HG03060 (cell line): ENCODE measurements at regions not wholly inside any gene's neighbourhood (a gene's known extent, or its start where the extent isn't known, plus 50 kb on each side); places are given as distances from the start of the nearest gene placed in this dataset.
"Not testable (repeated sequence)": the region's sequence is repeated elsewhere in the genome, so short reads cannot be mapped to it uniquely, and the experiment has no call there.

Experiments
- ATAC-seq: cut with Tn5 transposase; IDR thresholded peaks from one replicate; pipeline ENCODE4 v1.9.1; 2021; ENCODE audit warnings: low read depth, moderate number of reproducible peaks; ENCODE audit not compliant: unreplicated experiment

- no peak for ATAC-seq
Observed at GRCh38 chr13:54965881-54966280, 1937.3 kb downstream of the OLFM4 start.

DNA sequence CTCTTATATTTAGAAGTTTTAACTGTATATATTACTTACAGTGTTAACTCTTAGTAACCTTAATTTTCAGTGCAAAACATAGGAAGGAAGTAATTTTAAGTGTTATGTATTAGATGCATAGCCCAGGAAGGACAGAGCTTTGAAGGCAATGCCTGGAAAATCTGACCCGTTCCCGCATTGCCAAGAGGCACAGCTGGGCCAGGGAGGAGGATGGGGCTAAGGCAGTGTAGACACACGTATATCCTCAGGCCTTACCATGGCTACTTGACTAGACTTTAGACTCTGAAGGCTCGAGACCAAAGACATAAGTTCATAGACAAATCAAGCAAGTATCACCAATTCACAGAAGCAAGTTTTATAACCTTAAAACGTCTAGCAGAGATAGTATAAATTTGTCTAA, 1944.2 kb downstream of the OLFM4 start:
- no peak for ATAC-seq

GRCh38 chr13:54975676-54976075, 1947.1 kb downstream of the OLFM4 start:
- ATAC-seq, result no peak

DNA sequence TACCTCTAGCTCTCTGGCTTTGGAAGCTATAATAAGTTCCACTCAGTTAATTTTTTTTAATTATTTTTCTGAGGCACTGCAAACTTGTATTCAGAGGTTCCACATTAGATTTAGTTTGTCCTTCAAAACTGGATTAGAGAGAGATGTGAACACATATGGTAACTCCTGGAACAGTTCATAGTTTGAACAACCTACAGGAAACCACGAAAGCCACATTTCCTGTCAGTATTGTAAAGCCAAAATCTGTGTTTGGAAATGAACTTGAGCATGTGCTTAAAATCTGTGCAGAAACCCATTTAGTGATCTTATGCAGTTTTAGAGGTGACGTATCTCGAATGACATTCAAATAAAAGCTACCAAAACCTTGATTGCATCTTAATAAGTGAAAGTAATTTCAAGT, 1952.0 kb downstream of the OLFM4 start:
- no peak for ATAC-seq

DNA sequence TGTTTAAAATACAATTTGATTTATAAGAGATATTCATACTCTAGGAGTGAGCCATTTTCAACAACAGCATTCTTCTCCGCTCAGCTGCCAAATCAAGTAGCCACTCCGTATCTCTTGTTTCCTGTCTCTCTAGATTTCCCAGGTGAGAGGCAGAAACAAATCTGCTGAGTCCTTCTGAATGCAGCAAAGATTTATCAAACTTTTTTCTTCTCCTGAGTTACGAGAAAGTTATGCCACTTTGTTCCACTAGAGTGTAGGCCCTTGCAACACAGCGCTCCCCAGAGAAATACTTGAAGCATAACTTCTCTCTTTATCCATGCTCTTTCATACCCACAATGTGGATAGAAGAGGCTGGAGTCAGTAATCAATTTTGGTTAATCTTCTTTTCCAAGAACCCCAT, 1960.8 kb downstream of the OLFM4 start:
- ATAC-seq, result no peak

DNA sequence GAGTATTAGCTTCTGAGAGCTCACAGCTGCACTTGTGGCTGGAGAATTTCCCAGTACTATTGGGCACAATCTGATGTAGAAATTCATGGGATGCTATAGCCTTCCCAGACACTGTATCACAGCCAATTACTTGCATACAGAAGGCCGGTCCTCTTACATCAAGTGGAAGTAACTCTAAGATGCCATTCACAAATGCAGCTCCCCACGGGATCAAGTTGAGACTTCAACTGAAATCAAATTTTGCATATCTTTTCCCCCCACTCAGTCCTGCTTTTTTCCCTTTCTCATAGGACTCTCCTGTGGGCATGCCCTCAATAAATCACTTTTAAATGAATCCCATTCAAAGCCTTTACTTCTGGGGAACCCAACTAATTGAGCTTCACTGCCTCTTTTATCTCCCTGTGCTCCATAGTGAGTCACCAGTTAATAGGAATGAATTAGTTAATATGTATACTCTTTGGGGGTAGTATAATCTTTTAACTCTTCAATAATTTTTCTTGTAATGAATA, 1970.8 kb downstream of the OLFM4 start:
- ATAC-seq, result no peak

DNA sequence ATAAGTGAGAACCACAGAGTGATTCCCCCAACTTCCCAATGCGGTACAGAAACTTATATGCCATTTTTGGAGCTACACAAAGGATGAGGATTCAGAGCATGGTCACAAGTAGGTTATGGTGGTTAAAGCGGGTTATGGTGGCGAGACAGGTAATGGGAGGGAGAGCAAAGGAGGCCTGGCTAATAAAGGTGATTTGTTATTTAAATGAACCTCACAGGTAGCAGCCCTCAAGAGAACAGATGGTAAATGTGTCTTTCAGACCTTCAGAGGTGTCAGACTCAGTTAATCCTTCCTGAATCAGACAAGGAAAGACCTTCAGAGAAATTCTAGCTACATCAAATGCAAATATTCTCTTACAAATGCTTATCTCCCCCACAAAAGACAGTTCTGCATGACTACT, 1971.4 kb downstream of the OLFM4 start:
- no peak for ATAC-seq

- no peak for ATAC-seq
Observed at GRCh38 chr13:55000844-55001243, 1972.2 kb downstream of the OLFM4 start.

GRCh38 chr13:55001881-55002280, 1973.3 kb downstream of the OLFM4 start:
- no peak for ATAC-seq

- ATAC-seq, result no peak
Observed at GRCh38 chr13:55007681-55008080, 1979.1 kb downstream of the OLFM4 start.

DNA sequence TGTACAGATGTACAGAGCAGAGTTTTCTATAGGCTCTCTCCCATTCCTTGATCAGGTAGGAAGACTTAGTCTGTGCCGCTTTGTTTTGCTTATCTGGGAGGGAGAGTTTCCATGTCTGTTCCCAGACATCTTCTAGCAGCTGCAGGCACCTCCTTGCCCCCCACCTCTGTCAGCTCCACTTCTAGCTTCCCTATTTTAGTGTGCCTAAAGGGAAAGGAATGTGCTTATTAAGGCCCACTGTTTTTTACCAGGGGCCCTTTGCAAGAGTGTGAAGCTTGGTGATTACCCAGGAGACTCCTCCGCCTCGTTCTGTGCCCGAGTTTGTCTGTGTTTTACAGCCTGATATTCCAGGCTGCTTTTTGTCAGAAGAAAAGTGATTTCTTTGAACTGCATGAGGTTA, 1984.4 kb downstream of the OLFM4 start:
- ATAC-seq, result no peak

DNA sequence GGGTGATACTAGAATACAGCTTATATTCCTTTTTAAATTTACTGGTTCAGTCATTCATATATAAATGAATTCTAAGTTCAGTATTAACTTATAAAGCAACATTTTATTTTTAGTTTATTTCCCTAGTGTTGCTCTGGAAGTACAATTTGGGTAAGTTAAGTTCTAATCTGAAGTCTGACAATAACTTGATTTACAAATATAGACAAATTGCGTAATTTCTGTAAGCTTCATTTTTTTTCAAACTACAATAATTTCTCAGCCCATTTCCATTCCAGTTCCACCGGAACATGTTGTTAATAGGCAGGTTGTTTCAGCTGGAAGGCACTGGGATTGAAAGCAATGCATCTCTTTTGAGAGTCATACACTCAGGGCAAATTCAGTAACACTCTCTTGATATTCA, 2000.7 kb downstream of the OLFM4 start:
- ATAC-seq, result no peak

GRCh38 chr13:55038230-55038629, 2009.6 kb downstream of the OLFM4 start:
- no peak for ATAC-seq

- not testable (repeated sequence) for ATAC-seq
Observed at GRCh38 chr13:55053891-55054550, 2025.4 kb downstream of the OLFM4 start.

GRCh38 chr13:55055666-55056065, 2027.1 kb downstream of the OLFM4 start:
- ATAC-seq, result not testable (repeated sequence)

DNA sequence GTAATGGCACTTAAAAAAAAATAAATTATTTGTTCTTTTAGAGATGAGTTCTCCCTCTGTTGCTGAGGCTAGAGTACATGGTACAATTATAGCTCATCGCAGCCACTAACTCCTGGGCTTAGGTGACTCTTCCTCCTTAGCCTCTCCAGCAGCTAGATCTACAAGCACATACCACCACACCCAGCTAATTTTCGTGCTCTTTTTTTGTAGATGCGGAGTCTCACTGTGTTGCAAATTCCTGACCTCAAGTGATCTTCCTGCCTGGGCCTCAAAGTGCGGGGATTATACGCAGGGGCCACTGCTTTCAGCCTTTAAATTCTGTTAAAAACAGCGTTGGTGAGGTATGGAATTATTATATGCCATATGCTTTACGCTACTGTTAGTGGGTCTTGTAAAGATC, 2034.0 kb downstream of the OLFM4 start:
- ATAC-seq, result no peak

- no peak for ATAC-seq
Observed at GRCh38 chr13:55067946-55068345, 2039.3 kb downstream of the OLFM4 start.

- no peak for ATAC-seq
Observed at GRCh38 chr13:55069746-55070145, 2041.1 kb downstream of the OLFM4 start.

- ATAC-seq, result no peak
Observed at GRCh38 chr13:55073000-55073399, 2044.4 kb downstream of the OLFM4 start.

DNA sequence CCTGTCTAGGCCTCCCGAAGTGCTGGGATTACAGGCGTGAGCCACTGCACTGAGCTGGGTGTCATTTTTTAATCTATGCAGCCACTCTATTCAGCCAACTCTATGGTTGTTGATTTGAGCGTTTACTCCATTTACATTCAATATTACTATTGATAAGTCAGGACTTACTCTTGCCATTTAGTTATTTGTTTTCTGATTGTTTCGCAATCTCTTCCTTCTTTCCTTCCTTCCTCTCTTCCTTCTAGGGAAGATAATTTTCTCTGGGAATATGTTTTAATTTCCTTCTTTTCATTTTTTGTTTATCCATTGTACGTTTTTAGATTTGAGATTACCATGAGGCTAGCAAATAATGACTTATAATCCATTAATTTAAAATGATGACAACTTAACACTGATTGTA, 2056.0 kb downstream of the OLFM4 start:
- no peak for ATAC-seq

DNA sequence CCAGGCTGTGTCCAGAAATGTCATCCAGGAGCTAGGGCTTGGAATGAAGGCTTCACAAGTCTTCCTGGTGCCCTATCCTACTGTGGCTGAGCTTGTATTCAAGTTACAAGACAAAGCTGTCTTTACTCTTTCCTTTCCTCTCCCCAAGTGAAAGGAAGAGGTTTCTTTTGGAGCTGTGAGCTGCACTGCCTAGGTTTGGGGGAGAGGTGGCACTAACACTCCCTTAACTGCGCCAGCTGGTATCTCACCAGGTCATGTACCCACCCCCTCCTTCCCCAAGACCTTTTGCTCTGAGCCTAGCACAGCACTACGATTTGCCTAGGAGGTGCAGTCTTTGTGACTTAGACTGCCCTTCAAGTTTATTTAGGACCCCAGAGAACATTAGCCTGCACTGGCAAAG, 2053.6 kb upstream of the PRR20A start:
- no peak for ATAC-seq

DNA sequence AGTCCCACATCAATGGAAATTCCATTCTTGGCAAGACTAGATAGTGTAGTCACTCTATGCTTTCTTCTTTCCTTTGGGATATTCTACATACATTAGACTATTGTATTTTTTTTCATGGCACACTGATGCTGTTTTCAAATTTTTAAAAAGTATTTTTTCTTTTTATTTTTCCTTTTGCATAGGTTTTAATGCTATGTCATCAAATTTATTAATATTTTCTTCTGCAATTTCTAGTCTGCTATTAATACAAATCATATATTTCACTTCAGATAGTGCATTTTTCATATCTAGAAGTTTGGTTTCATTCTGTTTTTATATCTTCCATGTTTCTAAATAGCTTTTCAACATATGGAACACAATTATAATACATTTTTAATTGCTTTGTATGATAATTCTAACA, 2050.1 kb upstream of the PRR20A start:
- ATAC-seq, result no peak

GRCh38 chr13:55091172-55091571, 2049.5 kb upstream of the PRR20A start:
- ATAC-seq, result no peak
